Brain microvascular endothelial cell (primary cell): ENCODE measurements at regions not wholly inside any gene's neighbourhood (a gene's known extent, or its start where the extent isn't known, plus 50 kb on each side); places are given as distances from the start of the nearest gene placed in this dataset.

Source experiments
- DNase-seq: peaks from one replicate; pipeline ENCODE4 v3.0.0-alpha.2; 2020
- H3K27ac ChIP-seq: fragments of 250-450 bp; sonication (Bioruptor Pico); 2 replicates; pipeline ENCODE4 v1.5.1; 2020; ENCODE audit warnings: mild to moderate bottlenecking, moderate library complexity
- H3K27me3 ChIP-seq: fragments of 250-450 bp; sonication (Bioruptor Pico); replicated peaks from 2 replicates; pipeline ENCODE4 v1.5.1; 2020; ENCODE audit warnings: mild to moderate bottlenecking
- H3K36me3 ChIP-seq: fragments of 250-450 bp; sonication (Bioruptor Pico); replicated peaks from 2 replicates; pipeline ENCODE4 v1.5.1; 2020; ENCODE audit warnings: mild to moderate bottlenecking
- H3K4me3 ChIP-seq: 2 replicates; pipeline ENCODE4 v1.5.1; 2011; ENCODE audit warnings: low read depth, mild to moderate bottlenecking, control low read depth, low read length, moderate library complexity
- in situ Hi-C: cut with HindIII; loops from 2 replicates; pipeline ENCODE4 v1.10.0; 2017; ENCODE audit warnings: low sequenced_read_pairs, low pct_ligation_motif_present
- TF ChIP-seq, protein P1 (sequence below): IDR thresholded peaks from 2 replicates; pipeline ENCODE4 v1.5.1; 2011; ENCODE audit warnings: low read depth, mild to moderate bottlenecking, moderate library complexity, low read length, control low read depth, inconsistent platforms; ENCODE audit errors: missing control alignments

GRCh38 chr7:115683093-115683492 lies 347.5 kb downstream of the TFEC start:
- Histone ChIP-seq H3K27ac (no peak overlapping the region), H3K27me3 (no peaks in the 10 kb centered on the region), H3K36me3 (no peaks in the 10 kb centered on the region), H3K4me3 (no peak overlapping the region)
- no peak for DNase-seq
- in situ Hi-C loops: no loop called here
- TF ChIP-seq, protein P1, sequence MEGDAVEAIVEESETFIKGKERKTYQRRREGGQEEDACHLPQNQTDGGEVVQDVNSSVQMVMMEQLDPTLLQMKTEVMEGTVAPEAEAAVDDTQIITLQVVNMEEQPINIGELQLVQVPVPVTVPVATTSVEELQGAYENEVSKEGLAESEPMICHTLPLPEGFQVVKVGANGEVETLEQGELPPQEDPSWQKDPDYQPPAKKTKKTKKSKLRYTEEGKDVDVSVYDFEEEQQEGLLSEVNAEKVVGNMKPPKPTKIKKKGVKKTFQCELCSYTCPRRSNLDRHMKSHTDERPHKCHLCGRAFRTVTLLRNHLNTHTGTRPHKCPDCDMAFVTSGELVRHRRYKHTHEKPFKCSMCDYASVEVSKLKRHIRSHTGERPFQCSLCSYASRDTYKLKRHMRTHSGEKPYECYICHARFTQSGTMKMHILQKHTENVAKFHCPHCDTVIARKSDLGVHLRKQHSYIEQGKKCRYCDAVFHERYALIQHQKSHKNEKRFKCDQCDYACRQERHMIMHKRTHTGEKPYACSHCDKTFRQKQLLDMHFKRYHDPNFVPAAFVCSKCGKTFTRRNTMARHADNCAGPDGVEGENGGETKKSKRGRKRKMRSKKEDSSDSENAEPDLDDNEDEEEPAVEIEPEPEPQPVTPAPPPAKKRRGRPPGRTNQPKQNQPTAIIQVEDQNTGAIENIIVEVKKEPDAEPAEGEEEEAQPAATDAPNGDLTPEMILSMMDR: no peak

DNA sequence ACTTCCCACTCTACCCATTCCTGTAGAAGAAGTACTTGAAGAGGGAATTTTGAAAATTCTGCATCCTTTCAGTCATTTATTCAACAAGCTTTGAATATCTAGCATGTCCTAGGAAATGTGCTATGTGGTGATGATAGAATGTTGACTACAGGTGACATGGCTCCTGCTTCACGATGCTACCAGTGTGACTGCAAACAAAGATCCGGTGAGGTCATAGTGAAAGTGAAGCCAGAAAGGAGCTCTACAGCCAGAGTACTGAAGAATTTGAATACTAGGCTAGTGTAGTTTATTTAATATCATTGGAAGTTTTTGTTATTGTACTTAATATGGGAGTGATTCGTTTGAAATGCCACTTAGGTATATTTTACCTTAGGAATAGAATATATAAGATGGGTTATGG lies 348.1 kb downstream of the TFEC start:
- DNase-seq: no peak
- Histone ChIP-seq H3K27ac (no peak overlapping the region), H3K27me3 (no peaks in the 10 kb centered on the region), H3K4me3 (no peak overlapping the region), H3K36me3 (no peaks in the 10 kb centered on the region)
- in situ Hi-C loops: no loop called here
- TF ChIP-seq, protein P1: no peak

DNA sequence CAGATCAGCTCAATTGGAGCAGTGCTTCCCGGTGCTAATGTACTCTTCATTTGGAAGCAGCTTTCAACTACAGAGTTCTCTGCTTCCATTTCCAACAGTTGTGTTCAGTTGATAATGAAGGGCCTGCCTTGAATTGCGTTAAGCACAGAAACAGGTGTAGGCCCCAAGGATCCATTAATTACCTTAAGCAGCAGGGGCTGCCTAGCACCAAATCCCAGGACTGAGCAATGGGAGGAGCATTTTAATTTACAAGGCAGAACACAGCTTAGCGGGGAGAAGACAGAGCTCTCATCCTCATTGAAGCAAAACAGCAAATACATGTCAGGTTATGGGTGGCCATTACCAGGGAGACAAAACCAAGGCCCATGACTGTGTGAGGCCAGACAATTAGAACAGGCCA lies 349.6 kb downstream of the TFEC start:
- H3K4me3 ChIP-seq: no peak overlapping the region
- in situ Hi-C loops: no loop called here

GRCh38 chr7:115679976-115680375 lies 350.6 kb downstream of the TFEC start:
- TF ChIP-seq, protein P1: peak; percentile 76
- Histone ChIP-seq H3K36me3 (no peaks in the 10 kb centered on the region), H3K4me3 (no peak overlapping the region), H3K27me3 (no peaks in the 10 kb centered on the region), H3K27ac (no peak overlapping the region)
- DNase-seq: peak; percentile 49
- in situ Hi-C loops: no loop called here

More for the DNA sequence above, 349.6 kb downstream of the TFEC start:
- no peaks in the 10 kb centered on the region for H3K36me3 ChIP-seq
- no peak overlapping the region for H3K27ac ChIP-seq
- H3K27me3 ChIP-seq: no peaks in the 10 kb centered on the region
- no peak for DNase-seq
- TF ChIP-seq, protein P1: no peak

DNA sequence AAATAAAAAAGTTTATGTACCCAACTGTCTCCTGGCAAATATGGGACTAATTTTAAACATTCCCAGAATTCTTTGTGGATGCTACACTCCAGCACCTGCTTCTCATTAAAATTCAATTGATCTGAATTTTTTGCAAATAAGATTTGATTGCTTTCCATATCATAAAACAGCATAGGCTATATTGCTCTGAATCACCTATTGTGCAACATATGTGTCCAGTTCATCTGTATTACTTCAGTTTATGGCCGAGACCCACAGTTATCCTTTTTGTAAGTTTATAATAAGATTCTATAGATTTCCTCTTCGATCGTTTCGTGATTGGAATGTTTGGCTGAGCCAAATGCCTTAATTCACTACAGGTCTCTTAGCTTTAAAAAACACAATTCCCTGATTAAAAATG lies 351.1 kb downstream of the TFEC start:
- in situ Hi-C loops: no loop called here
- H3K27ac ChIP-seq: no peak overlapping the region
- no peaks in the 10 kb centered on the region for H3K27me3 ChIP-seq
- no peaks in the 10 kb centered on the region for H3K36me3 ChIP-seq
- no peak for DNase-seq
- TF ChIP-seq, protein P1: no peak
- no peak overlapping the region for H3K4me3 ChIP-seq

DNA sequence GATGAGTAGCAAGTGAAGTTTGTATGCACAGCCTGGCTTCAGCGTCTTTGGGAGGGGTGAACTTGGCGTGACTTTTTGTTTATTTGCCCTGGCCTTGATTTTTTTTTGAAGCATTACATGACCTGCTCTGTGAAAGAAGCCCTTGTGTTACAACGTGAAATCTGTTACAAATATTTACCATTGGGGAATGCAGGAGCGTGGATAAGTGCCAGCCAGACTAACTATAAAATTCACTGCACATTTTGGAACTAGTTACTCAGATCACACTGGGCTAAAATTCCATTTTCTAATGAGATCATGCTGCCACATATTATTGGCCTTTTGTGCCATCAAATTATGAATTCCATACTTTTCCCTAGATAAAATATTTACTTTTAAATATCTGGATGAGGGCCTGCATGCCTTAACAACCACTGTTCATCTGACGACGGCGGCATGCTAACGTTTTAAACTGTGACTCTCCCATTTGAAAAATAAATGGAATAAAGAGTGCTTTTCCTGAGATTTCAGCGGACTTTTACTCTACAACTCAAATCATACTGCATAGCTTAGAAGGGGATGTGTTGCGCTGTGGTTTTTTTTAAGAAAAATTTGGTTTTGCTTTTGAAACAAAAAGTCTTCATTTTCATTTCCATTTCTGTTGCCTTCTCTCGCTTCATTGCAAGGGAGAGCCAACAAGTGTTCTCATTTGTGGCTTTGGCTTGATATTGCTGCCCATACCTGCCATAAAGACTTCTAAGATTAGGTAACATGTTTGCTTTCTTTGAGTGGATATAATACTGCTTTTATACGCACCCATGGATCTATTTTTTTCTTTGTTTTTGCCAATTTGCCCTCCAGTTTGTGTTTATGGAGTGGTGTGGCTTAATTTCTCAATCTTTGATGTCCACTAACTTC lies 352.2 kb downstream of the TFEC start:
- TF ChIP-seq, protein P1: no peak
- H3K27ac ChIP-seq: no peak overlapping the region
- H3K4me3 ChIP-seq: no peak overlapping the region
- peak; percentile 12 for DNase-seq
- in situ Hi-C loops: no loop called here
- H3K27me3 ChIP-seq: no peaks in the 10 kb centered on the region
- H3K36me3 ChIP-seq: no peaks in the 10 kb centered on the region
